Fibroblast of villous mesenchyme (primary cell): ENCODE measurements at regions not wholly inside any gene's neighbourhood (a gene's known extent, or its start where the extent isn't known, plus 50 kb on each side); places are given as distances from the start of the nearest gene placed in this dataset.
"Not testable (repeated sequence)": the region's sequence is repeated elsewhere in the genome, so short reads cannot be mapped to it uniquely, and the experiment has no call there.

Experiments
- DNase-seq: peaks from one replicate; pipeline ENCODE4 v3.0.0-alpha.2; 2010; ENCODE audit warnings: low read depth
- H3K4me3 ChIP-seq: 2 replicates; pipeline ENCODE4 v1.5.1; 2011; ENCODE audit warnings: low read depth, mild to moderate bottlenecking, low read length
- CTCF ChIP-seq: IDR thresholded peaks from 2 replicates; pipeline ENCODE4 v1.5.1; 2012; ENCODE audit warnings: low read depth, mild to moderate bottlenecking, low read length; ENCODE audit not compliant: insufficient read depth

GRCh38 chr21:28299946-28300345, 692.7 kb downstream of the LTN1 start:
- H3K4me3 ChIP-seq: no peak overlapping the region

GRCh38 chr21:28298251-28298672, 694.4 kb downstream of the LTN1 start:
- no peak overlapping the region for H3K4me3 ChIP-seq
- no peak for TF ChIP-seq CTCF
- no peak for DNase-seq

More at GRCh38 chr21:28299946-28300345, 692.7 kb downstream of the LTN1 start:
- no peak for TF ChIP-seq CTCF
- no peak for DNase-seq

- TF ChIP-seq CTCF: no peak
- peak; percentile 88 for DNase-seq
- no peak overlapping the region for H3K4me3 ChIP-seq
These were observed 698.6 kb downstream of the LTN1 start for GRCh38 chr21:28294051-28294450.

- no peak overlapping the region for H3K4me3 ChIP-seq
- DNase-seq: peak; percentile 73
- no peak for TF ChIP-seq CTCF
These were observed 708.8 kb downstream of the LTN1 start for GRCh38 chr21:28283641-28284490.

- DNase-seq: no peak
- TF ChIP-seq CTCF: no peak
- H3K4me3 ChIP-seq: no peak overlapping the region
These were observed 709.8 kb downstream of the LTN1 start for GRCh38 chr21:28282833-28283232.

- not testable (repeated sequence) for H3K4me3 ChIP-seq, DNase-seq
These were observed 711.3 kb downstream of the LTN1 start for GRCh38 chr21:28281357-28281756.

GRCh38 chr21:28280611-28281010, 712.1 kb downstream of the LTN1 start:
- H3K4me3 ChIP-seq: no peak overlapping the region
- no peak for TF ChIP-seq CTCF

More at GRCh38 chr21:28280611-28281010, 712.1 kb downstream of the LTN1 start:
- no peak for DNase-seq
